ENCODE measurements at regions not wholly inside any gene's neighbourhood (a gene's known extent, or its start where the extent isn't known, plus 50 kb on each side); places are given as distances from the start of the nearest gene placed in this dataset.

- TF ChIP-seq CTCF (IDR thresholded peaks at IDR 0.05; ENCODE audit: insufficient read depth, low read length, poor library complexity, severe bottlenecking), result no peak
- Histone ChIP-seq H3K36me3 (ENCODE audit: control insufficient read depth, insufficient read depth, low read length) (no peaks in the 10 kb centered on the region), H3K4me3 (replicated peaks; ENCODE audit: low read depth, low read length) (no peak overlapping the region), H3K27me3 (replicated peaks; ENCODE audit: control insufficient read depth, insufficient read depth, low read length) (peaks cover 2% of the 10 kb centered on the region; the same call in 1 of the 2 replicates)
- no peak for DNase-seq (ENCODE audit: extremely low read depth, insufficient read length)
Observed at GRCh38 chr6:947235-947934, 254.4 kb upstream of the EXOC2 start.

GRCh38 chr6:946546-946945 is 253.6 kb upstream of the EXOC2 start:
- H3K36me3 ChIP-seq (ENCODE audit: control insufficient read depth, insufficient read depth, low read length), result no peaks in the 10 kb centered on the region
- H3K27me3 ChIP-seq (replicated peaks; ENCODE audit: control insufficient read depth, insufficient read depth, low read length), result peaks cover 2% of the 10 kb centered on the region; the same call in 1 of the 2 replicates
- no peak overlapping the region for H3K4me3 ChIP-seq (replicated peaks; ENCODE audit: low read depth, low read length)
- no peak for TF ChIP-seq CTCF (IDR thresholded peaks at IDR 0.05; ENCODE audit: insufficient read depth, low read length, poor library complexity, severe bottlenecking)
- DNase-seq (ENCODE audit: extremely low read depth, insufficient read length), result no peak

- TF ChIP-seq CTCF (IDR thresholded peaks at IDR 0.05; ENCODE audit: insufficient read depth, low read length, poor library complexity, severe bottlenecking), result no peak
- no peak for DNase-seq (ENCODE audit: extremely low read depth, insufficient read length)
- Histone ChIP-seq H3K27me3 (replicated peaks; ENCODE audit: control insufficient read depth, insufficient read depth, low read length) (peaks cover 3% of the 10 kb centered on the region), H3K36me3 (ENCODE audit: control insufficient read depth, insufficient read depth, low read length) (no peaks in the 10 kb centered on the region), H3K4me3 (replicated peaks; ENCODE audit: low read depth, low read length) (no peak overlapping the region)
Observed at GRCh38 chr6:939526-940252, 246.8 kb upstream of the EXOC2 start.

- no peak for DNase-seq (ENCODE audit: extremely low read depth, insufficient read length)
- no peak for TF ChIP-seq CTCF (IDR thresholded peaks at IDR 0.05; ENCODE audit: insufficient read depth, low read length, poor library complexity, severe bottlenecking)
- no peak overlapping the region for H3K4me3 ChIP-seq (replicated peaks; ENCODE audit: low read depth, low read length)
- H3K36me3 ChIP-seq (ENCODE audit: control insufficient read depth, insufficient read depth, low read length), result no peaks in the 10 kb centered on the region
- peaks cover 3% of the 10 kb centered on the region for H3K27me3 ChIP-seq (replicated peaks; ENCODE audit: control insufficient read depth, insufficient read depth, low read length)
Observed at GRCh38 chr6:938916-939315, 246.0 kb upstream of the EXOC2 start.

GRCh38 chr6:938271-938905 is 245.4 kb upstream of the EXOC2 start:
- DNase-seq (ENCODE audit: extremely low read depth, insufficient read length), result no peak
- TF ChIP-seq CTCF (IDR thresholded peaks at IDR 0.05; ENCODE audit: insufficient read depth, low read length, poor library complexity, severe bottlenecking), result no peak
- H3K27me3 ChIP-seq (replicated peaks; ENCODE audit: control insufficient read depth, insufficient read depth, low read length), result peaks cover 3% of the 10 kb centered on the region
- H3K4me3 ChIP-seq (replicated peaks; ENCODE audit: low read depth, low read length), result no peak overlapping the region
- no peaks in the 10 kb centered on the region for H3K36me3 ChIP-seq (ENCODE audit: control insufficient read depth, insufficient read depth, low read length)
